ENCODE measurements at regions not wholly inside any gene's neighbourhood (a gene's known extent, or its start where the extent isn't known, plus 50 kb on each side); places are given as distances from the start of the nearest gene placed in this dataset.
"Not testable (repeated sequence)": the region's sequence is repeated elsewhere in the genome, so short reads cannot be mapped to it uniquely, and the experiment has no call there.

- H3K4ac ChIP-seq (ENCODE audit: low read depth, low read length); H4K8ac ChIP-seq (ENCODE audit: low read depth, low read length); H3K9ac ChIP-seq (ENCODE audit: low read length); H2AFZ ChIP-seq (ENCODE audit: insufficient read depth, low read length, poor library complexity); H3K4me3 ChIP-seq (ENCODE audit: low read depth, low read length); H3K36me3 ChIP-seq (ENCODE audit: control insufficient read depth in 1 of 2, insufficient read depth in 2 of 2, low read length in 2 of 2); H4K12ac ChIP-seq (ENCODE audit: low read depth, low read length); H3K79me1 ChIP-seq (ENCODE audit: low read length); H2BK5ac ChIP-seq (ENCODE audit: low read depth, low read length, poor library complexity); H3K9me3 ChIP-seq (ENCODE audit: insufficient read depth, low read depth, low read length); H4K91ac ChIP-seq (ENCODE audit: low read depth, low read length); H3K4me1 ChIP-seq (ENCODE audit: control insufficient read depth in 1 of 2, insufficient read depth in 2 of 2, low read length in 2 of 2); H3K18ac ChIP-seq (ENCODE audit: low read length); H3K79me2 ChIP-seq (ENCODE audit: control insufficient read depth, insufficient read depth, low read length, poor library complexity); H3K4me2 ChIP-seq (ENCODE audit: low read length); H3K23ac ChIP-seq (ENCODE audit: low read length); H2AK5ac ChIP-seq (ENCODE audit: low read length); H2BK120ac ChIP-seq (ENCODE audit: insufficient read depth, low read length, poor library complexity); H3K27me3 ChIP-seq (ENCODE audit: insufficient read depth, low read length); H3K14ac ChIP-seq (ENCODE audit: low read length); H2BK12ac ChIP-seq (ENCODE audit: low read length); DNase-seq; H3K27ac ChIP-seq (ENCODE audit: low read depth, low read length): not testable (repeated sequence)
- no CpG with 5 or more reads among the region's 16 CpGs for WGBS (ENCODE audit: extremely low coverage, insufficient coverage, insufficient read length)
Measured at GRCh38 chr6:34640074-34640849, 56.3 kb downstream of the ILRUN start.

GRCh38 chr6:34638834-34639736, 57.5 kb downstream of the ILRUN start:
- H3K36me3 ChIP-seq (ENCODE audit: control insufficient read depth in 1 of 2, insufficient read depth in 2 of 2, low read length in 2 of 2): peaks cover 5 to 7% of the 10 kb centered on the region in 2 experiments
- no peaks in the 10 kb centered on the region for H3K79me2 ChIP-seq (ENCODE audit: control insufficient read depth, insufficient read depth, low read length, poor library complexity)
- H3K4me1 ChIP-seq (ENCODE audit: control insufficient read depth in 1 of 2, insufficient read depth in 2 of 2, low read length in 2 of 2): peaks cover 0 to 3% of the 10 kb centered on the region in 2 experiments
- no peak overlapping the region for H2BK5ac ChIP-seq (ENCODE audit: low read depth, low read length, poor library complexity)
- no peak overlapping the region for H3K4me2 ChIP-seq (ENCODE audit: low read length)
- no peak overlapping the region for H3K4ac ChIP-seq (ENCODE audit: low read depth, low read length)
- no peak overlapping the region for H3K23ac ChIP-seq (ENCODE audit: low read length)
- H2AK5ac ChIP-seq (ENCODE audit: low read length): no peak overlapping the region
- H3K27ac ChIP-seq (ENCODE audit: low read depth, low read length): no peak overlapping the region
- H3K14ac ChIP-seq (ENCODE audit: low read length): no peak overlapping the region
- no peaks in the 10 kb centered on the region for H3K9me3 ChIP-seq (ENCODE audit: insufficient read depth, low read depth, low read length)
- no peak overlapping the region for H3K9ac ChIP-seq (ENCODE audit: low read length)
- no peak overlapping the region for H4K12ac ChIP-seq (ENCODE audit: low read depth, low read length)
- no peak overlapping the region for H2BK12ac ChIP-seq (ENCODE audit: low read length)
- no peak overlapping the region for H2AFZ ChIP-seq (ENCODE audit: insufficient read depth, low read length, poor library complexity)
- no peaks in the 10 kb centered on the region for H3K79me1 ChIP-seq (ENCODE audit: low read length)
- no peak overlapping the region for H4K8ac ChIP-seq (ENCODE audit: low read depth, low read length)
- no peaks in the 10 kb centered on the region for H3K27me3 ChIP-seq (ENCODE audit: insufficient read depth, low read length)
- H2BK120ac ChIP-seq (ENCODE audit: insufficient read depth, low read length, poor library complexity): no peak overlapping the region
- H3K4me3 ChIP-seq (ENCODE audit: low read depth, low read length): no peak overlapping the region
- H3K18ac ChIP-seq (ENCODE audit: low read length): no peak overlapping the region
- DNase-seq: no peak
- no peak overlapping the region for H4K91ac ChIP-seq (ENCODE audit: low read depth, low read length)
- WGBS (ENCODE audit: extremely low coverage, insufficient coverage, insufficient read length): no CpG with 5 or more reads among the region's 6 CpGs

- Histone ChIP-seq H2BK5ac (ENCODE audit: low read depth, low read length, poor library complexity) (no peak overlapping the region), H3K23ac (ENCODE audit: low read length) (no peak overlapping the region), H3K14ac (ENCODE audit: low read length) (no peak overlapping the region), H4K12ac (ENCODE audit: low read depth, low read length) (no peak overlapping the region), H2AK5ac (ENCODE audit: low read length) (no peak overlapping the region), H3K9ac (ENCODE audit: low read length) (no peak overlapping the region), H4K8ac (ENCODE audit: low read depth, low read length) (no peak overlapping the region), H2BK12ac (ENCODE audit: low read length) (no peak overlapping the region), H3K4me2 (ENCODE audit: low read length) (no peak overlapping the region), H2BK120ac (ENCODE audit: insufficient read depth, low read length, poor library complexity) (no peak overlapping the region), H3K4ac (ENCODE audit: low read depth, low read length) (no peak overlapping the region), H3K4me1 (ENCODE audit: control insufficient read depth in 1 of 2, insufficient read depth in 2 of 2, low read length in 2 of 2) (peaks cover 0 to 3% of the 10 kb centered on the region in 2 experiments), H3K79me2 (ENCODE audit: control insufficient read depth, insufficient read depth, low read length, poor library complexity) (no peaks in the 10 kb centered on the region), H3K79me1 (ENCODE audit: low read length) (no peaks in the 10 kb centered on the region), H4K91ac (ENCODE audit: low read depth, low read length) (no peak overlapping the region), H3K9me3 (ENCODE audit: insufficient read depth, low read depth, low read length) (no peaks in the 10 kb centered on the region), H3K27me3 (ENCODE audit: insufficient read depth, low read length) (no peaks in the 10 kb centered on the region), H3K18ac (ENCODE audit: low read length) (no peak overlapping the region), H3K36me3 (ENCODE audit: control insufficient read depth in 1 of 2, insufficient read depth in 2 of 2, low read length in 2 of 2) (peaks cover 5 to 9% of the 10 kb centered on the region in 2 experiments), H3K27ac (ENCODE audit: low read depth, low read length) (no peak overlapping the region), H3K4me3 (ENCODE audit: low read depth, low read length) (no peak overlapping the region), H2AFZ (ENCODE audit: insufficient read depth, low read length, poor library complexity) (no peak overlapping the region)
- WGBS (ENCODE audit: extremely low coverage, insufficient coverage, insufficient read length): no CpG with 5 or more reads among the region's 2 CpGs
- no peak for DNase-seq
Measured at GRCh38 chr6:34633785-34634184, 62.8 kb downstream of the ILRUN start.

GRCh38 chr6:34633256-34633655, 63.3 kb downstream of the ILRUN start:
- H4K12ac ChIP-seq (ENCODE audit: low read depth, low read length): no peak overlapping the region
- H3K9me3 ChIP-seq (ENCODE audit: insufficient read depth, low read depth, low read length): no peaks in the 10 kb centered on the region
- no peak overlapping the region for H3K14ac ChIP-seq (ENCODE audit: low read length)
- H2AFZ ChIP-seq (ENCODE audit: insufficient read depth, low read length, poor library complexity): no peak overlapping the region
- peaks cover 5 to 10% of the 10 kb centered on the region in 2 experiments for H3K36me3 ChIP-seq (ENCODE audit: control insufficient read depth in 1 of 2, insufficient read depth in 2 of 2, low read length in 2 of 2)
- no peak overlapping the region for H3K4me2 ChIP-seq (ENCODE audit: low read length)
- H3K79me2 ChIP-seq (ENCODE audit: control insufficient read depth, insufficient read depth, low read length, poor library complexity): no peaks in the 10 kb centered on the region
- H3K27me3 ChIP-seq (ENCODE audit: insufficient read depth, low read length): no peaks in the 10 kb centered on the region
- H4K8ac ChIP-seq (ENCODE audit: low read depth, low read length): no peak overlapping the region
- H3K9ac ChIP-seq (ENCODE audit: low read length): no peak overlapping the region
- no peak overlapping the region for H4K91ac ChIP-seq (ENCODE audit: low read depth, low read length)
- no peak overlapping the region for H3K18ac ChIP-seq (ENCODE audit: low read length)
- no peak overlapping the region for H3K4me3 ChIP-seq (ENCODE audit: low read depth, low read length)
- no peak overlapping the region for H3K23ac ChIP-seq (ENCODE audit: low read length)
- H3K4ac ChIP-seq (ENCODE audit: low read depth, low read length): no peak overlapping the region
- no peak overlapping the region for H3K27ac ChIP-seq (ENCODE audit: low read depth, low read length)
- H3K4me1 ChIP-seq (ENCODE audit: control insufficient read depth in 1 of 2, insufficient read depth in 2 of 2, low read length in 2 of 2): peaks cover 0 to 3% of the 10 kb centered on the region in 2 experiments
- no CpG with 5 or more reads among the region's 2 CpGs for WGBS (ENCODE audit: extremely low coverage, insufficient coverage, insufficient read length)
- no peak for DNase-seq
- no peaks in the 10 kb centered on the region for H3K79me1 ChIP-seq (ENCODE audit: low read length)
- no peak overlapping the region for H2AK5ac ChIP-seq (ENCODE audit: low read length)
- H2BK12ac ChIP-seq (ENCODE audit: low read length): no peak overlapping the region
- H2BK120ac ChIP-seq (ENCODE audit: insufficient read depth, low read length, poor library complexity): no peak overlapping the region
- no peak overlapping the region for H2BK5ac ChIP-seq (ENCODE audit: low read depth, low read length, poor library complexity)
